K562 (cell line): ENCODE measurements at regions not wholly inside any gene's neighbourhood (a gene's known extent, or its start where the extent isn't known, plus 50 kb on each side); places are given as distances from the start of the nearest gene placed in this dataset.

Source experiments
- ATAC-seq: fragments of 200-7000 bp; cut with Tn5 transposase; 3 replicates; pipeline ENCODE4 v1.9.1; 2020; ENCODE audit warnings: moderate library complexity
- BruUV-seq: library from RNA; stranded (reverse); fragments of 400-500 nt; replicated peaks from 2 replicates; lab custom pipeline; 2021; lab: Mats Ljungman, UMichigan
- CTCF ChIA-PET: fragments of 300-600 bp; formaldehyde crosslinking; extraction: SDS; loops from one replicate; lab custom pipeline; 2021; ENCODE audit warnings: low intra/inter-chr PET ratio; lab: Yijun Ruan, JAX
- POLR2A ChIA-PET: fragments of 300-600, 350-650 bp; sonication (Branson Sonifier 250); formaldehyde crosslinking; extraction: SDS; loops from one replicate; lab custom pipeline; 2021; ENCODE audit warnings: antibody characterized with exemption, inconsistent platforms; lab: Yijun Ruan, JAX
- DNase-seq, 4 experiments: peaks; one replicate each; pipeline versions ENCODE4 v3.0.0 to v3.0.0-alpha.2; 2011 to 2018; ENCODE audit warnings: low spot score in 3 of 4, mixed read lengths in 3 of 4; ENCODE audit errors: extremely low read depth in 1 of 4
- FAIRE-seq: peaks from 2 replicates; lab custom pipeline; 2011; peaks lifted over from hg19 to GRCh38; lab: Jason Lieb, UNC
- H2AFZ ChIP-seq: 2 replicates; pipeline ENCODE4 v1.6.0; 2011; ENCODE audit warnings: low read depth, low read length, control low read depth, inconsistent platforms
- H3K27ac ChIP-seq: fragments of 200-600 bp; 3 replicates; pipeline ENCODE4 v1.8.0; 2011; ENCODE audit warnings: low read depth, mild to moderate bottlenecking, control low read depth, inconsistent platforms, low read length, moderate library complexity, mixed read lengths; ENCODE audit errors: extremely low read depth
- H3K27me3 ChIP-seq, 2 experiments: fragments of 300-600 bp in 1 of 2; 2 replicates in 1 of 2; 3 replicates in 1 of 2; pipeline versions ENCODE4 v1.6.0 to v1.8.0; 2011; ENCODE audit warnings: inconsistent platforms in 2 of 2, low read length in 2 of 2, mild to moderate bottlenecking in 1 of 2, mixed read lengths in 1 of 2, moderate library complexity in 1 of 2; ENCODE audit not compliant: control insufficient read depth in 2 of 2, insufficient read depth in 2 of 2
- H3K36me3 ChIP-seq: fragments of 300-600 bp; 3 replicates; pipeline ENCODE4 v1.8.0; 2011; ENCODE audit warnings: mild to moderate bottlenecking, low read length, inconsistent platforms; ENCODE audit not compliant: control insufficient read depth, insufficient read depth
- H3K4me1 ChIP-seq, 2 experiments: fragments of 200-600 bp in 1 of 2; replicated peaks in 1 of 2; 2 replicates in 1 of 2; 3 replicates in 1 of 2; pipeline versions ENCODE4 v1.5.1 to v1.8.0; 2011; ENCODE audit warnings: inconsistent platforms in 2 of 2, low read length in 2 of 2, mild to moderate bottlenecking in 1 of 2, mixed read lengths in 1 of 2, moderate library complexity in 1 of 2; ENCODE audit not compliant: control insufficient read depth in 2 of 2, insufficient read depth in 2 of 2
- H3K4me2 ChIP-seq: 2 replicates; pipeline ENCODE4 v1.6.1; 2011; ENCODE audit warnings: low read length, control low read depth, inconsistent platforms, mixed read lengths; ENCODE audit not compliant: insufficient read depth
- H3K4me3 ChIP-seq: fragments of 200-600 bp; sonication (generic), shearing (Covaris generic); 2 replicates; pipeline ENCODE4 v1.5.1; 2016; ENCODE audit warnings: control low read depth, inconsistent platforms
- H3K79me2 ChIP-seq: fragments of 200-600 bp; 3 replicates; pipeline ENCODE4 v1.8.0; 2011; ENCODE audit warnings: low read length, inconsistent platforms; ENCODE audit not compliant: control insufficient read depth, insufficient read depth
- H3K9ac ChIP-seq, 2 experiments: 2 replicates each; pipeline versions ENCODE4 v1.6.0 to v1.6.1; 2011; ENCODE audit warnings: low read depth in 2 of 2, low read length in 2 of 2, control low read depth in 1 of 2, inconsistent platforms in 1 of 2, mild to moderate bottlenecking in 1 of 2, mixed read lengths in 1 of 2; ENCODE audit not compliant: insufficient read depth in 1 of 2
- H3K9me1 ChIP-seq: one replicate; pipeline ENCODE4 v1.6.0; 2011; ENCODE audit warnings: inconsistent platforms, mild to moderate bottlenecking, low read length, moderate library complexity; ENCODE audit not compliant: control insufficient read depth, insufficient read depth
- H3K9me3 ChIP-seq: replicated peaks from 2 replicates; pipeline ENCODE4 v1.5.1; 2011; ENCODE audit warnings: low read depth, low read length, inconsistent platforms; ENCODE audit not compliant: control insufficient read depth, insufficient read depth
- H4K20me1 ChIP-seq: replicated peaks from 2 replicates; pipeline ENCODE4 v1.6.1; 2011; ENCODE audit warnings: low read length, inconsistent platforms, mixed read lengths; ENCODE audit not compliant: control insufficient read depth, insufficient read depth
- DPF2 ChIP-seq: fragments of 450-650 bp; IDR thresholded peaks from 2 replicates; pipeline ENCODE4 v1.6.1; 2016
- E2F3 ChIP-seq: fragments of 250-450 bp; sonication (Bioruptor Pico); IDR thresholded peaks from 2 replicates; pipeline ENCODE4 v1.4.0; 2020; ENCODE audit warnings: mild to moderate bottlenecking
- JUND ChIP-seq, 2 experiments: IDR thresholded peaks; 2 replicates in 1 of 2; 3 replicates in 1 of 2; pipeline ENCODE4 v1.6.1; 2011; ENCODE audit warnings: borderline replicate concordance in 2 of 2, low read depth in 2 of 2, low read length in 2 of 2, improper control_type of control experiment in 1 of 2, missing biosample characterization in 1 of 2, missing genetic modification characterization in 1 of 2, missing genetic modification reagents in 1 of 2
- PHF8 ChIP-seq: fragments of 200-600 bp; sonication (generic); IDR thresholded peaks from 2 replicates; pipeline ENCODE4 v1.6.1; 2012; ENCODE audit warnings: mixed run types, mild to moderate bottlenecking, inconsistent platforms, low read length, moderate library complexity, borderline replicate concordance
- RBM34 ChIP-seq: fragments of 200-400 bp; formaldehyde crosslinking; IDR thresholded peaks from 2 replicates; pipeline ENCODE4 v1.6.1; 2018; ENCODE audit warnings: low read length, borderline replicate concordance; ENCODE audit not compliant: insufficient read depth
- ZNF165 ChIP-seq: fragments of 250-450 bp; sonication (Bioruptor Pico); IDR thresholded peaks from 2 replicates; pipeline ENCODE4 v1.4.0; 2020; ENCODE audit warnings: borderline replicate concordance
- ZNF830 ChIP-seq: fragments of 250-450 bp; sonication (Bioruptor Pico); IDR thresholded peaks from 2 replicates; pipeline ENCODE4 v1.5.0; 2021; ENCODE audit warnings: mild to moderate bottlenecking
- WGBS: fragments of 100-300 bp; shearing (Covaris generic); methylation state at CpG from one replicate; pipeline ENCODE4 v1.1.6; 2016; ENCODE audit warnings: low coverage, mixed read lengths; ENCODE audit not compliant: insufficient coverage; ENCODE audit errors: missing lambda C conversion rate; 5-methylcytosine and 5-hydroxymethylcytosine counted together
- in situ Hi-C: fragments of 300-500 bp; cut with MboI; formaldehyde crosslinking; loops from 4 replicates; pipeline ENCODE4 v1.15.0; 2018; ENCODE audit warnings: inconsistent platforms, mixed read lengths
- intact Hi-C: fragments of 100-400 bp; cut with micrococcal nuclease; formaldehyde crosslinking; loops from 2 replicates; pipeline ENCODE4 v1.14.2; 2022
- TF ChIP-seq, protein P1 (sequence below): fragments of 250-450 bp; sonication (Bioruptor Pico); IDR thresholded peaks from 2 replicates; pipeline ENCODE4 v1.9.0; 2021; ENCODE audit warnings: mild to moderate bottlenecking, inconsistent platforms
- TF ChIP-seq, protein P2 (sequence below): sonication (generic); formaldehyde crosslinking; IDR thresholded peaks from 2 replicates; pipeline ENCODE4 v1.8.1; 2023; ENCODE audit warnings: mild to moderate bottlenecking, missing genetic modification reagents
- TF ChIP-seq, protein P3 (sequence below), 2 experiments: fragments of 450-650 bp in 1 of 2; sonication (generic) in 1 of 2; formaldehyde crosslinking; conservative IDR thresholded peaks; 2 replicates each; pipeline versions ENCODE4 v1.4.0 to v1.8.1; 2020 to 2022; ENCODE audit warnings: mild to moderate bottlenecking in 1 of 2, missing genetic modification reagents in 1 of 2

DNA sequence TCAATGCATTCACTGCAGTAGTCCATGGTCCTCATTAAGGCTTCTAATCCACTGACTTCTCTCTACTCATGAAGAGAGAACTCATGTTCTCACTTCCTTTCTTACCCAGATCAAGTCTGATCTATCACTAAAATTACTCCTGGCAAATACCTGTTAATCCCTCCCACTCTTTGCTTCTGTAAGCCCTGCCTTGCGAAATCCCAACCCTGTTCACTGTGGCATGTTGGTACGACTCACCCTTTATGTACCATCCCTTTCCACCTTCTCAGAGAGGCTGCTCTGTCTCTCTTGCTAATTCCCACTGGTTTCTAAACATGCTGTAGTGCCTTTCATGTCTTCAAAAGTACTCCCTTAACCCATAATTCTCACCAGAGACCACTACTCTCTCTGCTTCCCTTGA lies 272.2 kb upstream of the ACVR2A start:
- WGBS = 0% methylated on average over 2 of the region's 2 CpGs
- Histone ChIP-seq H3K4me3 (no peak overlapping the region), H3K36me3 (no peaks in the 10 kb centered on the region), H4K20me1 (no peaks in the 10 kb centered on the region), H2AFZ (no peak overlapping the region), H3K79me2 (no peaks in the 10 kb centered on the region), H3K4me1 (no peaks in the 10 kb centered on the region), H3K4me2 (no peak overlapping the region), H3K9ac (no peak overlapping the region), H3K9me1 (no peaks in the 10 kb centered on the region), H3K27me3 (no peaks in the 10 kb centered on the region), H3K9me3 (no peaks in the 10 kb centered on the region), H3K27ac (no peak overlapping the region)
- in situ Hi-C loops (no loop called here), intact Hi-C loops (no loop called here)
- TF ChIP-seq, protein P1, sequence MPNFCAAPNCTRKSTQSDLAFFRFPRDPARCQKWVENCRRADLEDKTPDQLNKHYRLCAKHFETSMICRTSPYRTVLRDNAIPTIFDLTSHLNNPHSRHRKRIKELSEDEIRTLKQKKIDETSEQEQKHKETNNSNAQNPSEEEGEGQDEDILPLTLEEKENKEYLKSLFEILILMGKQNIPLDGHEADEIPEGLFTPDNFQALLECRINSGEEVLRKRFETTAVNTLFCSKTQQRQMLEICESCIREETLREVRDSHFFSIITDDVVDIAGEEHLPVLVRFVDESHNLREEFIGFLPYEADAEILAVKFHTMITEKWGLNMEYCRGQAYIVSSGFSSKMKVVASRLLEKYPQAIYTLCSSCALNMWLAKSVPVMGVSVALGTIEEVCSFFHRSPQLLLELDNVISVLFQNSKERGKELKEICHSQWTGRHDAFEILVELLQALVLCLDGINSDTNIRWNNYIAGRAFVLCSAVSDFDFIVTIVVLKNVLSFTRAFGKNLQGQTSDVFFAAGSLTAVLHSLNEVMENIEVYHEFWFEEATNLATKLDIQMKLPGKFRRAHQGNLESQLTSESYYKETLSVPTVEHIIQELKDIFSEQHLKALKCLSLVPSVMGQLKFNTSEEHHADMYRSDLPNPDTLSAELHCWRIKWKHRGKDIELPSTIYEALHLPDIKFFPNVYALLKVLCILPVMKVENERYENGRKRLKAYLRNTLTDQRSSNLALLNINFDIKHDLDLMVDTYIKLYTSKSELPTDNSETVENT (CRISPR knock-in tag) = no peak
- TF ChIP-seq, protein P2, sequence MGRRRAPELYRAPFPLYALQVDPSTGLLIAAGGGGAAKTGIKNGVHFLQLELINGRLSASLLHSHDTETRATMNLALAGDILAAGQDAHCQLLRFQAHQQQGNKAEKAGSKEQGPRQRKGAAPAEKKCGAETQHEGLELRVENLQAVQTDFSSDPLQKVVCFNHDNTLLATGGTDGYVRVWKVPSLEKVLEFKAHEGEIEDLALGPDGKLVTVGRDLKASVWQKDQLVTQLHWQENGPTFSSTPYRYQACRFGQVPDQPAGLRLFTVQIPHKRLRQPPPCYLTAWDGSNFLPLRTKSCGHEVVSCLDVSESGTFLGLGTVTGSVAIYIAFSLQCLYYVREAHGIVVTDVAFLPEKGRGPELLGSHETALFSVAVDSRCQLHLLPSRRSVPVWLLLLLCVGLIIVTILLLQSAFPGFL = no peak
- TF ChIP-seq ZNF830 (CRISPR knock-in tag) = no peak
- TF ChIP-seq JUND (IDR thresholded peaks at IDR 0.05; ENCODE audit: borderline replicate concordance, low read depth, low read length) = no peak
- no peak for TF ChIP-seq JUND (tag; IDR thresholded peaks at IDR 0.05; ENCODE audit: borderline replicate concordance, low read depth, low read length)
- TF ChIP-seq DPF2 = no peak
- no peak for TF ChIP-seq PHF8
- TF ChIP-seq, protein P3, sequence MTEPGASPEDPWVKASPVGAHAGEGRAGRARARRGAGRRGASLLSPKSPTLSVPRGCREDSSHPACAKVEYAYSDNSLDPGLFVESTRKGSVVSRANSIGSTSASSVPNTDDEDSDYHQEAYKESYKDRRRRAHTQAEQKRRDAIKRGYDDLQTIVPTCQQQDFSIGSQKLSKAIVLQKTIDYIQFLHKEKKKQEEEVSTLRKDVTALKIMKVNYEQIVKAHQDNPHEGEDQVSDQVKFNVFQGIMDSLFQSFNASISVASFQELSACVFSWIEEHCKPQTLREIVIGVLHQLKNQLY (CRISPR knock-in tag; conservative IDR thresholded peaks at IDR 0.05) = no peak
- TF ChIP-seq RBM34 = no peak
- no peak for TF ChIP-seq ZNF165 (CRISPR knock-in tag)
- no peak for TF ChIP-seq E2F3 (CRISPR knock-in tag)
- FAIRE-seq (no peak), ATAC-seq (no peak), DNase-seq (no peak)
- POLR2A ChIA-PET = no interaction called here
- BruUV-seq = no TSS peak
- CTCF ChIA-PET = no interaction called here
